RWPE1 (cell line): ENCODE measurements at regions not wholly inside any gene's neighbourhood (a gene's known extent, or its start where the extent isn't known, plus 50 kb on each side); places are given as distances from the start of the nearest gene placed in this dataset.

Experiments used
- CTCF ChIA-PET: fragments of 350-600 bp; sonication (Branson Sonifier 250); formaldehyde crosslinking; extraction: SDS; loops from one replicate; lab custom pipeline; 2021; lab: Yijun Ruan, JAX
- POLR2A ChIA-PET: fragments of 400-600 bp; formaldehyde crosslinking; extraction: SDS; loops from one replicate; lab custom pipeline; 2020; ENCODE audit warnings: antibody characterized with exemption; ENCODE audit not compliant: low non-redundant PET; lab: Yijun Ruan, JAX
- DNase-seq: peaks from one replicate; pipeline ENCODE4 v3.0.0; 2012; ENCODE audit warnings: low spot score
- H3K27ac ChIP-seq: fragments of 450-650 bp; 2 replicates; pipeline ENCODE4 v1.5.1; 2017
- TF ChIP-seq, protein P1 (sequence below): fragments of 450-650 bp; conservative IDR thresholded peaks from 2 replicates; pipeline ENCODE4 v1.5.1; 2017; ENCODE audit warnings: low read depth, mild to moderate bottlenecking

DNA sequence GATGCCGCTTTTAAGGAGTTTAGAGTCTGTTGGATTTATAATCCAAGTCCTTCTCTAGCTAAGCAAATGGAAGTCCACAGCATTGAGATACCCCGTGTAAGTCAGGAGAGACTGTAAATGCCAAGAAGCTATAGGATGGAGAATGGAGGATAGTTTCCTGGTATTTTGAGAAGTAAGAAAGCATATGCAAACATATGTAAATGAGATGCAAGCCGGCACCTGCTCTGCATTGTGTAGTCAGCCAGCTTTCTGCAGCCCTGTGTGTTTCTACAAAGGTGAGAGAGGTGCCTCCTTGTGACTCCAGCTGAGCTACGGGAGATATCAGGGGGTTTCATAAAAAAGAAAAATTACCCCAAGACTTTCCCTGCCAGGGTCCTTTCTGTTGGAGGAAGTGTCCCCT lies 176.3 kb downstream of the RPS24 start:
- ChIA-PET CTCF (interaction anchor here (0.9 kb wide), 1 partner anchor 162 kb away, joined by 4 read pairs; no protein-coding TSS in a partner anchor), POLR2A (no interaction called here)
- TF ChIP-seq, protein P1, sequence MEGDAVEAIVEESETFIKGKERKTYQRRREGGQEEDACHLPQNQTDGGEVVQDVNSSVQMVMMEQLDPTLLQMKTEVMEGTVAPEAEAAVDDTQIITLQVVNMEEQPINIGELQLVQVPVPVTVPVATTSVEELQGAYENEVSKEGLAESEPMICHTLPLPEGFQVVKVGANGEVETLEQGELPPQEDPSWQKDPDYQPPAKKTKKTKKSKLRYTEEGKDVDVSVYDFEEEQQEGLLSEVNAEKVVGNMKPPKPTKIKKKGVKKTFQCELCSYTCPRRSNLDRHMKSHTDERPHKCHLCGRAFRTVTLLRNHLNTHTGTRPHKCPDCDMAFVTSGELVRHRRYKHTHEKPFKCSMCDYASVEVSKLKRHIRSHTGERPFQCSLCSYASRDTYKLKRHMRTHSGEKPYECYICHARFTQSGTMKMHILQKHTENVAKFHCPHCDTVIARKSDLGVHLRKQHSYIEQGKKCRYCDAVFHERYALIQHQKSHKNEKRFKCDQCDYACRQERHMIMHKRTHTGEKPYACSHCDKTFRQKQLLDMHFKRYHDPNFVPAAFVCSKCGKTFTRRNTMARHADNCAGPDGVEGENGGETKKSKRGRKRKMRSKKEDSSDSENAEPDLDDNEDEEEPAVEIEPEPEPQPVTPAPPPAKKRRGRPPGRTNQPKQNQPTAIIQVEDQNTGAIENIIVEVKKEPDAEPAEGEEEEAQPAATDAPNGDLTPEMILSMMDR: no peak
- no peak for DNase-seq
- H3K27ac ChIP-seq: no peak overlapping the region

DNA sequence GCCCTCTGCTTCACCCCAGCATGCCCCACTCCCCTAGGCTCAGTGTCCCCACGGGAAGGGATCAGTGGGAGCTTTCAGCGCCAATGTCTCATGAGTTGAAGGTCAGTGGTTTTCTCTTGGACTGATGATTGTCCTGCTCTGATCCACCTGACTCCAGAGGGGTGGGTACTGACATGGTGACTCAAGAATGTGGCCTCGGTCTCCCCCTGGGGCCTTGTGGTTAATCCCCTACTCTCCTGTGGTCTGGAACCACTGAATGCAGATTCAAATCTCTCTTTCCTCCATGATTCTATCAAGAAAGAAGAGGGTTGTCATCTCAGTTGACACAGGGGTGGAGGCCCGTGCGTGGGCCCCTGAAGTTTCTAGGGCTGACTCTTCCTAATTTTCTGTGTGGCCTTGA lies 176.9 kb downstream of the RPS24 start:
- no peak for DNase-seq
- POLR2A ChIA-PET: no interaction called here
- CTCF ChIA-PET: interaction anchor here (0.6 to 1.5 kb wide), 3 partner anchors 163 to 1053 kb away, joined by 3 to 4 read pairs (median 3); no protein-coding TSS in a partner anchor
- no peak overlapping the region for H3K27ac ChIP-seq
- TF ChIP-seq, protein P1: no peak

DNA sequence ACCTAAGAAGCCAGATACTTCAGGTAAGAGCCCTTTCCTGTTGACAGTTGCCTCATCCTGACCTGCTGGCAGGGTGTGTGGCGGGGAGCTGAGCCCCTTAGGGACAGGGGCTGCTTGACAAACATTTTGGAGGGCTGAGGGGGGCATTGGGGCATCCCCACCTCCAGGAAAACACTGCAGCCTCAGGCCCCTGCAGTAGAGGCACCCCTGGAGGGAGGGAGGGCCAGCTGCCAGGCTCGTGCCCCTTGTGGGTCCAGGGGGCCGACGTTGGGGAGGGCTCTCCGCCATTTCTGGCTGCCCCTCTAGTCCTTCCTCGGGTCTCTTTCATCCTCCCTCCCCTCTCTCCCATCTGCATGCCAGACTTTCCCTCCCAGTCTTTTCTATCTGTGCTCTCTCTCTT lies 177.3 kb downstream of the RPS24 start:
- CTCF ChIA-PET: interaction anchor here (0.6 to 1.5 kb wide), 2 partner anchors 984 to 1053 kb away, joined by 3 read pairs; no protein-coding TSS in a partner anchor

DNA sequence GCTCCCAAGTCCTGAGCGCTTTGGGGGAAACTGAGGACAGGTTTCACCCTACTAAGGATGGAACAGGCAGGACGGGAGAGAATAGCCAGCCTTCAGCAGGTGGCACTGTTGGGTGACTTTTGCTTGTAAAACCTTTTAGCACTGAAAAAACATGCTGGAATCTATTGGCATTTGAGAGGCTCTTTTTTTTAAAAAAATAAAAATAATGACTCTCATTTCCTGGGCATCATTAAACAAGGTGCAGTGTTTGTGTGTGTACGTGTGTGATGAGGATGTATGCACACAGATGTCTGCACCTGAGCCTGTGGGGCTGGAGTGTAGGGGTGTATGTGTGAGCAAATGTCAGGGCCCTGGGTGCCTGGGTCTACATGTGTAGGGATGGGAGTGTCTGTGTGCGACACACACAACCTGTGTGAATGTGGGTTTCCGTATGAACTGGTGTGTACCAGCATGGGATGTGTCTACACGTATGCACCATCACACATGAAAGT lies 177.9 kb downstream of the RPS24 start:
- POLR2A ChIA-PET: no interaction called here
- CTCF ChIA-PET: interaction anchor here (0.6 to 1.5 kb wide), 2 partner anchors 7 to 983 kb away, joined by 3 read pairs; no protein-coding TSS in a partner anchor
- H3K27ac ChIP-seq: no peak overlapping the region
- DNase-seq: no peak
- TF ChIP-seq, protein P1: 0 out of 2 replicates have a peak, but pooled peaks have one; percentile 14

More for the DNA sequence above, 177.3 kb downstream of the RPS24 start:
- no peak for DNase-seq
- H3K27ac ChIP-seq: no peak overlapping the region
- POLR2A ChIA-PET: no interaction called here
- TF ChIP-seq, protein P1: no peak

DNA sequence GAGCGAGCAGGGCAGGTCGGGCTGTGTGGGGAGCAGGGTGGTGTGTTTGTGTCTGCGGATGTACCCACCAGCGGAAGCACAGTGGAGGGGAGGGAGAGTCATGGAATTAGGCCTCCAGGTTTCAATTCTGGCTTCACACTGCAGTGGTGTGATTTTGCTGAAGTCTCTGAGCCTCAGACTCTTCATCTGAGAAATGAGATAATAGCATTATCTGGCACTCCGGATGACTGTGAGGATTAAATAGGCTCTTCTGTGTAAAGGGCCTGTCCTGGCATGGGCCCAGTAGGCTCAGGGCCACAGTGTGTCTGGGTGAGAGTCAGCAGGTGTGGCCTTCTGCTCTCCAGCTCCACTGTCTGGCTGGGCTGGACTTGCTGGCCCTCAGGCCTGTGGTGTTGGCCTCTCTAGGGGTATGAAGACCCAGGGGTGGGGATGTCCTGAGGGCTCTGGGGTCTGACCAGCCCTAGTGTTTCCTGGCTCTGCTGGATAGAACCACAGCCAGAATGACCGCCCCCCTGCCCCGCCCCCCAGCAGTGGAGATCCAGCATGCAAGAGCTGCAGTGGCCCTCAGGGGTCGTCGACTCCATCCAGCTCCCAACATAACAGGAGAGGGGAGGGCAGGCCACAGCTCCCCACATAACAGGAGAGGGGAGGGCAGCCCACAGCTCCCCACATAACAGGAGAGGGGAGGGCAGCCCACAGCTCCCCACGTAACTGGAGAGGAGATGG lies 178.6 kb downstream of the RPS24 start:
- DNase-seq: no peak
- ChIA-PET POLR2A (no interaction called here), CTCF (interaction anchor here (0.9 to 1.5 kb wide), 2 partner anchors 20 to 983 kb away, joined by 3 read pairs; no protein-coding TSS in a partner anchor)
- no peak overlapping the region for H3K27ac ChIP-seq
- TF ChIP-seq, protein P1: no peak

DNA sequence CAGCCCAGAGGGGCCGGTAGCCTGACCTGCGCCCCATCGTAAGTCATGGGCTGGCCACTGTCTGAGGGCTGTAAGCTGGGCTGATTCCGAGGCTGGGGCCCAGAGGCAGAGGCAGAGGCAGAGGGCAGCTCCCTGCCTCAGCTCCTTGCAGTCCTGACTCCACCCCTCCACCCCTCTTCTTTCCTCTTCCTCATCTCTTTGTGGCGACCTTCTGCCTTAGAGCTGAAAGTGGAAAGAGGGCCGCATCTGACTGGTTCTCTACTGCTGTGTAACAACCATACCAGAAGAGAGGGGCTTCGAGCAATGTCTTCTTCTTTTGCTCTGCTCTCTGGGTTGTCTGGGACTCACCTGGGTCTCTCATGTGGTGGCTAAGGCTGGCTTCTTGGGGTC lies 179.1 kb downstream of the RPS24 start:
- no peak overlapping the region for H3K27ac ChIP-seq
- CTCF ChIA-PET: interaction anchor here (0.9 kb wide), 1 partner anchor 19 kb away, joined by 3 read pairs; no protein-coding TSS in a partner anchor
- POLR2A ChIA-PET: no interaction called here
- TF ChIP-seq, protein P1: no peak
- DNase-seq: no peak
